Upper lobe of right lung (tissue), 1 donor: ENCODE measurements at regions not wholly inside any gene's neighbourhood (a gene's known extent, or its start where the extent isn't known, plus 50 kb on each side); places are given as distances from the start of the nearest gene placed in this dataset.

Source experiments
- ATAC-seq: fragments of 200-7000 bp; cut with Tn5 transposase; one replicate; pipeline ENCODE4 v1.9.1; 2020; ENCODE audit warnings: mild to moderate bottlenecking, moderate library complexity
- DNase-seq: peaks from one replicate; pipeline ENCODE4 v3.0.0-alpha.2; 2020
- H3K27ac ChIP-seq: fragments of 200-600 bp; one replicate; pipeline ENCODE4 v1.8.0; 2022
- H3K27me3 ChIP-seq: fragments of 200-600 bp; one replicate; pipeline ENCODE4 v1.8.0; 2022; ENCODE audit warnings: mild to moderate bottlenecking
- H3K36me3 ChIP-seq: fragments of 200-600 bp; one replicate; pipeline ENCODE4 v1.8.0; 2022
- H3K4me1 ChIP-seq: fragments of 200-600 bp; one replicate; pipeline ENCODE4 v1.8.0; 2022
- H3K4me3 ChIP-seq: fragments of 200-600 bp; one replicate; pipeline ENCODE4 v1.8.0; 2022; ENCODE audit warnings: mild to moderate bottlenecking
- H3K9me3 ChIP-seq: fragments of 200-600 bp; one replicate; pipeline ENCODE4 v1.8.0; 2022
- CTCF ChIP-seq: fragments of 200-600 bp; IDR thresholded peaks from one replicate; pipeline ENCODE4 v1.8.0; 2022; ENCODE audit warnings: antibody characterized with exemption
- intact Hi-C: fragments of 100-400 bp; cut with DNase I; formaldehyde crosslinking; loops from one replicate; pipeline ENCODE4 v1.11.0; 2022
- donor health status: DM: no; HTN: yes; CAD: no; lungs with severe emphysema.

- no peaks in the 10 kb centered on the region for H3K27me3 ChIP-seq
- no peak overlapping the region for H3K4me3 ChIP-seq
- DNase-seq = no peak
- no peak for ATAC-seq
- H3K9me3 ChIP-seq = no peaks in the 10 kb centered on the region
- H3K4me1 ChIP-seq = no peaks in the 10 kb centered on the region
- no peak overlapping the region for H3K27ac ChIP-seq
- intact Hi-C loops = no loop called here
- TF ChIP-seq CTCF = no peak
- H3K36me3 ChIP-seq = no peaks in the 10 kb centered on the region
These were observed 628.7 kb upstream of the ZNF608 start for GRCh38 chr5:125375143-125375542.

GRCh38 chr5:125376059-125376641 is 629.7 kb upstream of the ZNF608 start:
- Histone ChIP-seq H3K9me3 (no peaks in the 10 kb centered on the region), H3K4me1 (no peaks in the 10 kb centered on the region), H3K4me3 (no peak overlapping the region), H3K36me3 (no peaks in the 10 kb centered on the region), H3K27ac (no peak overlapping the region), H3K27me3 (no peaks in the 10 kb centered on the region)
- ATAC-seq = no peak
- TF ChIP-seq CTCF = no peak
- intact Hi-C loops = no loop called here
- no peak for DNase-seq

GRCh38 chr5:125377141-125377540 is 630.7 kb upstream of the ZNF608 start:
- ATAC-seq (no peak), DNase-seq (no peak)
- H3K4me1 ChIP-seq = no peaks in the 10 kb centered on the region
- no peaks in the 10 kb centered on the region for H3K9me3 ChIP-seq
- TF ChIP-seq CTCF = no peak
- no peak overlapping the region for H3K27ac ChIP-seq
- no peak overlapping the region for H3K4me3 ChIP-seq
- H3K36me3 ChIP-seq = no peaks in the 10 kb centered on the region
- H3K27me3 ChIP-seq = no peaks in the 10 kb centered on the region
- intact Hi-C loops = no loop called here

- Histone ChIP-seq H3K36me3 (no peaks in the 10 kb centered on the region), H3K27me3 (no peaks in the 10 kb centered on the region), H3K9me3 (no peaks in the 10 kb centered on the region), H3K4me3 (no peak overlapping the region), H3K4me1 (no peaks in the 10 kb centered on the region), H3K27ac (no peak overlapping the region)
- DNase-seq (no peak), ATAC-seq (no peak)
- no peak for TF ChIP-seq CTCF
- intact Hi-C loops = no loop called here
These were observed 634.9 kb upstream of the ZNF608 start for GRCh38 chr5:125381290-125381689.

GRCh38 chr5:125384071-125384470 is 637.6 kb upstream of the ZNF608 start:
- intact Hi-C loops = no loop called here
- H3K27me3 ChIP-seq = no peaks in the 10 kb centered on the region
- no peak overlapping the region for H3K27ac ChIP-seq
- H3K4me1 ChIP-seq = no peaks in the 10 kb centered on the region
- DNase-seq (no peak), ATAC-seq (no peak)
- no peak for TF ChIP-seq CTCF
- no peaks in the 10 kb centered on the region for H3K9me3 ChIP-seq
- no peaks in the 10 kb centered on the region for H3K36me3 ChIP-seq
- H3K4me3 ChIP-seq = no peak overlapping the region

- H3K4me1 ChIP-seq = no peaks in the 10 kb centered on the region
- DNase-seq = no peak
These were observed 643.9 kb upstream of the ZNF608 start for GRCh38 chr5:125390326-125390725.

More at GRCh38 chr5:125390326-125390725, 643.9 kb upstream of the ZNF608 start:
- TF ChIP-seq CTCF = no peak
- no peak for ATAC-seq
- intact Hi-C loops = no loop called here
- no peaks in the 10 kb centered on the region for H3K27me3 ChIP-seq
- H3K4me3 ChIP-seq = no peak overlapping the region
- H3K36me3 ChIP-seq = no peaks in the 10 kb centered on the region
- H3K9me3 ChIP-seq = no peaks in the 10 kb centered on the region
- H3K27ac ChIP-seq = no peak overlapping the region
